ENCODE measurements at regions not wholly inside any gene's neighbourhood (a gene's known extent, or its start where the extent isn't known, plus 50 kb on each side); places are given as distances from the start of the nearest gene placed in this dataset.

GRCh38 chr9:68626526-68626925 lies 78.5 kb upstream of the PIP5K1B start:
- BruUV-seq (replicated peaks) = no TSS peak
- H3K27ac ChIP-seq (ENCODE audit: insufficient read depth, low read depth, low read length) = no peak overlapping the region
- no peaks in the 10 kb centered on the region for H3K27me3 ChIP-seq (ENCODE audit: control insufficient read depth in 2 of 2, insufficient read depth in 2 of 2, low read length in 2 of 2)
- H3K9me1 ChIP-seq (replicated peaks; ENCODE audit: control insufficient read depth, extremely low read depth, insufficient read depth, low read length) = no peaks in the 10 kb centered on the region
- ChIA-PET CTCF (interaction anchor here (0.6 kb wide), 1 partner anchor 58 kb away, joined by 3 read pairs; no protein-coding TSS in a partner anchor), POLR2A (no interaction called here)
- H3K9ac ChIP-seq (replicated peaks; ENCODE audit: extremely low read depth, insufficient read depth, low read length) = no peak overlapping the region
- H3K4me1 ChIP-seq (ENCODE audit: control insufficient read depth, extremely low read depth, insufficient read depth, low read length) = no peaks in the 10 kb centered on the region
- no peak overlapping the region for H3K4me3 ChIP-seq (replicated peaks in 1 of 3; ENCODE audit: insufficient read depth in 1 of 3, low read depth in 1 of 3, low read length in 3 of 3)
- no peaks in the 10 kb centered on the region for H4K20me1 ChIP-seq (replicated peaks; ENCODE audit: control insufficient read depth, extremely low read depth, insufficient read depth, low read length)
- TF ChIP-seq, protein P1, sequence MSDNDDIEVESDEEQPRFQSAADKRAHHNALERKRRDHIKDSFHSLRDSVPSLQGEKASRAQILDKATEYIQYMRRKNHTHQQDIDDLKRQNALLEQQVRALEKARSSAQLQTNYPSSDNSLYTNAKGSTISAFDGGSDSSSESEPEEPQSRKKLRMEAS (IDR thresholded peaks at IDR 0.05; ENCODE audit: insufficient read depth, insufficient read length) = no peak
- TF ChIP-seq POLR2AphosphoS5 (IDR thresholded peaks at IDR 0.05; ENCODE audit: insufficient read depth, low read depth, low read length) (no peak), POLR2A (IDR thresholded peaks at IDR 0.05; ENCODE audit: low read depth, low read length) (no peak), EZH2 (IDR thresholded peaks at IDR 0.05; ENCODE audit: borderline replicate concordance, low read depth, low read length, severe bottlenecking) (no peak), GATA2 (IDR thresholded peaks at IDR 0.05; ENCODE audit: insufficient read depth, insufficient read length, low read depth, low read length) (no peak), JUN (IDR thresholded peaks at IDR 0.05; ENCODE audit: borderline replicate concordance, insufficient read depth, insufficient read length, low read depth) (no peak), MYC (IDR thresholded peaks at IDR 0.05; ENCODE audit: low read depth, low read length) (no peak), FOS (IDR thresholded peaks at IDR 0.05; ENCODE audit: borderline replicate concordance, insufficient read depth, low read length) (no peak)
- TF ChIP-seq, protein P2, sequence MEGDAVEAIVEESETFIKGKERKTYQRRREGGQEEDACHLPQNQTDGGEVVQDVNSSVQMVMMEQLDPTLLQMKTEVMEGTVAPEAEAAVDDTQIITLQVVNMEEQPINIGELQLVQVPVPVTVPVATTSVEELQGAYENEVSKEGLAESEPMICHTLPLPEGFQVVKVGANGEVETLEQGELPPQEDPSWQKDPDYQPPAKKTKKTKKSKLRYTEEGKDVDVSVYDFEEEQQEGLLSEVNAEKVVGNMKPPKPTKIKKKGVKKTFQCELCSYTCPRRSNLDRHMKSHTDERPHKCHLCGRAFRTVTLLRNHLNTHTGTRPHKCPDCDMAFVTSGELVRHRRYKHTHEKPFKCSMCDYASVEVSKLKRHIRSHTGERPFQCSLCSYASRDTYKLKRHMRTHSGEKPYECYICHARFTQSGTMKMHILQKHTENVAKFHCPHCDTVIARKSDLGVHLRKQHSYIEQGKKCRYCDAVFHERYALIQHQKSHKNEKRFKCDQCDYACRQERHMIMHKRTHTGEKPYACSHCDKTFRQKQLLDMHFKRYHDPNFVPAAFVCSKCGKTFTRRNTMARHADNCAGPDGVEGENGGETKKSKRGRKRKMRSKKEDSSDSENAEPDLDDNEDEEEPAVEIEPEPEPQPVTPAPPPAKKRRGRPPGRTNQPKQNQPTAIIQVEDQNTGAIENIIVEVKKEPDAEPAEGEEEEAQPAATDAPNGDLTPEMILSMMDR (IDR thresholded peaks at IDR 0.05; ENCODE audit: extremely low read depth in 1 of 2, insufficient read depth in 1 of 2, low read depth in 1 of 2, low read length in 2 of 2) = no peak
- FAIRE-seq = no peak
- intact Hi-C loops (cut with micrococcal nuclease) = no loop called here
- dilution Hi-C loops (cut with MboI; ENCODE audit: extremely low pct_ligation_motif_present, low sequenced_read_pairs) = no loop called here
- no peak overlapping the region for H3K4me2 ChIP-seq (ENCODE audit: insufficient read depth, low read length)
- no peaks in the 10 kb centered on the region for H3K79me2 ChIP-seq (ENCODE audit: control insufficient read depth, insufficient read depth, low read length)
- H3K36me3 ChIP-seq (ENCODE audit: control insufficient read depth in 2 of 2, extremely low read depth in 1 of 2, insufficient read depth in 2 of 2, low read length in 2 of 2) = no peaks in the 10 kb centered on the region
- H3K9me3 ChIP-seq (replicated peaks; ENCODE audit: control insufficient read depth, insufficient read depth, low read length) = no peaks in the 10 kb centered on the region
- H2AFZ ChIP-seq (ENCODE audit: low read depth, low read length) = no peak overlapping the region
- no peak for DNase-seq (ENCODE audit: low read depth, low spot score)

Data from endothelial cell of umbilical vein (primary cell).